SK-N-SH (cell line): ENCODE measurements at regions not wholly inside any gene's neighbourhood (a gene's known extent, or its start where the extent isn't known, plus 50 kb on each side); places are given as distances from the start of the nearest gene placed in this dataset.

Experiments used
- CTCF ChIA-PET: fragments of 300-600, 350-600 bp; formaldehyde crosslinking; extraction: SDS; loops from one replicate; lab custom pipeline; 2021; lab: Yijun Ruan, JAX
- POLR2A ChIA-PET: fragments of 350-600 bp; sonication (Branson Sonifier 250); formaldehyde crosslinking; extraction: SDS; loops from one replicate; lab custom pipeline; 2020; ENCODE audit warnings: antibody characterized with exemption, inconsistent platforms; lab: Yijun Ruan, JAX
- DNase-seq: peaks from one replicate; pipeline ENCODE4 v3.0.0; 2012
- H2AFZ ChIP-seq: fragments of 200-600 bp; sonication (generic); 2 replicates; pipeline ENCODE4 v1.8.1; 2016; ENCODE audit warnings: antibody characterized with exemption, mild to moderate bottlenecking, low read depth
- H3F3A ChIP-seq: fragments of 200-600 bp; sonication (generic); replicated peaks from 2 replicates; pipeline ENCODE3; 2016; ENCODE audit warnings: antibody characterized with exemption, mild to moderate bottlenecking; ENCODE audit not compliant: insufficient read depth
- H3K27ac ChIP-seq, 2 experiments: fragments of 200-500 bp in 1 of 2; fragments of 200-600 bp in 1 of 2; sonication (Bioruptor generic) in 1 of 2; sonication (generic), shearing (Covaris generic) in 1 of 2; 2 replicates each; pipeline versions ENCODE4 v1.5.1 to v1.6.1; 2014 to 2016; ENCODE audit warnings: low read depth in 2 of 2, inconsistent platforms in 1 of 2, low read length in 1 of 2, mild to moderate bottlenecking in 1 of 2, mixed read lengths in 1 of 2
- H3K27me3 ChIP-seq: fragments of 200-600 bp; sonication (generic), shearing (Covaris generic); 2 replicates; pipeline ENCODE4 v1.6.1; 2016; ENCODE audit warnings: mixed run types; ENCODE audit not compliant: insufficient read depth
- H3K36me3 ChIP-seq, 2 experiments: fragments of 200-500 bp in 1 of 2; fragments of 200-600 bp in 1 of 2; sonication (Bioruptor generic) in 1 of 2; sonication (generic) in 1 of 2; replicated peaks in 1 of 2; 2 replicates each; pipeline versions ENCODE3 to v1.5.1; 2014 to 2016; ENCODE audit warnings: low read length in 1 of 2, mild to moderate bottlenecking in 1 of 2; ENCODE audit not compliant: insufficient read depth in 2 of 2, control insufficient read depth in 1 of 2
- H3K4me1 ChIP-seq, 2 experiments: fragments of 200-500 bp in 1 of 2; fragments of 200-600 bp in 1 of 2; sonication (Bioruptor generic) in 1 of 2; sonication (generic), shearing (Covaris generic) in 1 of 2; 2 replicates each; pipeline versions ENCODE4 v1.5.1 to v1.6.1; 2014 to 2016; ENCODE audit warnings: low read depth in 1 of 2, low read length in 1 of 2, mixed run types in 1 of 2; ENCODE audit not compliant: insufficient read depth in 2 of 2, control insufficient read depth in 1 of 2
- H3K4me2 ChIP-seq: fragments of 200-600 bp; sonication (generic), shearing (Covaris generic); 2 replicates; pipeline ENCODE4 v1.6.1; 2017; ENCODE audit warnings: mixed run types
- H3K4me3 ChIP-seq, 2 experiments: fragments of 200-500 bp in 1 of 2; fragments of 200-600 bp in 1 of 2; sonication (Bioruptor generic) in 1 of 2; sonication (generic), shearing (Covaris generic) in 1 of 2; 2 replicates each; pipeline versions ENCODE4 v1.5.1 to v1.8.1; 2014 to 2016; ENCODE audit warnings: low read depth in 2 of 2, inconsistent platforms in 1 of 2, low read length in 1 of 2, mild to moderate bottlenecking in 1 of 2, mixed read lengths in 1 of 2, moderate library complexity in 1 of 2
- H3K79me2 ChIP-seq: fragments of 200-600 bp; sonication (generic); 2 replicates; pipeline ENCODE4 v1.8.1; 2017; ENCODE audit warnings: mild to moderate bottlenecking; ENCODE audit not compliant: insufficient read depth
- H3K9ac ChIP-seq: fragments of 200-600 bp; sonication (generic); 2 replicates; pipeline ENCODE4 v1.6.1; 2017; ENCODE audit warnings: mixed run types
- H3K9me2 ChIP-seq: fragments of 200-600 bp; sonication (generic); 2 replicates; pipeline ENCODE4 v1.6.1; 2017; ENCODE audit warnings: mixed run types
- H3K9me3 ChIP-seq: fragments of 200-600 bp; sonication (generic); 2 replicates; pipeline ENCODE4 v1.6.1; 2017; ENCODE audit warnings: mixed run types, mild to moderate bottlenecking, moderate library complexity
- H4K20me1 ChIP-seq: fragments of 200-600 bp; sonication (generic); 2 replicates; pipeline ENCODE4 v1.6.1; 2017; ENCODE audit warnings: mild to moderate bottlenecking, mixed run types; ENCODE audit not compliant: insufficient read depth
- EP300 ChIP-seq, 2 experiments: IDR thresholded peaks; 2 replicates each; pipeline versions ENCODE4 v1.4.0 to v1.6.1; 2012; ENCODE audit warnings: borderline replicate concordance in 1 of 2, low read depth in 1 of 2, low read length in 1 of 2
- EZH2phosphoT487 ChIP-seq: fragments of 200-600 bp; sonication (generic); IDR thresholded peaks from 2 replicates; pipeline ENCODE4 v1.6.1; 2017; ENCODE audit warnings: low read depth, mixed run types, mild to moderate bottlenecking, antibody characterized with exemption, moderate library complexity, borderline replicate concordance
- FOSL2 ChIP-seq: IDR thresholded peaks from 2 replicates; pipeline ENCODE4 v1.4.0; 2012; ENCODE audit warnings: low read depth, mild to moderate bottlenecking, moderate library complexity, borderline replicate concordance
- FOXM1 ChIP-seq: IDR thresholded peaks from 2 replicates; pipeline ENCODE4 v1.4.0; 2012; ENCODE audit warnings: low read depth, mild to moderate bottlenecking
- JUND ChIP-seq: IDR thresholded peaks from 2 replicates; pipeline ENCODE4 v1.4.0; 2012
- MEF2A ChIP-seq: IDR thresholded peaks from 2 replicates; pipeline ENCODE4 v1.4.0; 2012; ENCODE audit warnings: low read depth, borderline replicate concordance
- MXI1 ChIP-seq: IDR thresholded peaks from 2 replicates; pipeline ENCODE4 v1.6.1; 2012; ENCODE audit warnings: mild to moderate bottlenecking, low read depth, low read length, improper control_type of control experiment
- NFIC ChIP-seq: IDR thresholded peaks from 2 replicates; pipeline ENCODE4 v1.4.0; 2012; ENCODE audit warnings: borderline replicate concordance
- NRF1 ChIP-seq: IDR thresholded peaks from 2 replicates; pipeline ENCODE4 v1.6.1; 2012; ENCODE audit warnings: low read depth, mild to moderate bottlenecking, low read length
- POLR2AphosphoS5 ChIP-seq: IDR thresholded peaks from 2 replicates; pipeline ENCODE4 v1.6.1; 2012; ENCODE audit warnings: low read depth, low read length
- RAD21 ChIP-seq: IDR thresholded peaks from 2 replicates; pipeline ENCODE4 v1.6.1; 2012; ENCODE audit warnings: mild to moderate bottlenecking, low read length
- RCOR1 ChIP-seq: fragments of 150-350 bp; IDR thresholded peaks from 2 replicates; pipeline ENCODE4 v1.6.1; 2017; ENCODE audit warnings: antibody characterized with exemption, low read length
- RFX5 ChIP-seq: IDR thresholded peaks from 2 replicates; pipeline ENCODE4 v1.6.1; 2012; ENCODE audit warnings: mild to moderate bottlenecking, improper control_type of control experiment, low read length
- SIN3A ChIP-seq: IDR thresholded peaks from 2 replicates; pipeline ENCODE4 v1.6.1; 2012; ENCODE audit warnings: low read depth, mild to moderate bottlenecking, low read length, moderate library complexity, borderline replicate concordance
- SMC3 ChIP-seq: IDR thresholded peaks from 2 replicates; pipeline ENCODE4 v1.6.1; 2012; ENCODE audit warnings: low read depth, low read length, improper control_type of control experiment
- TCF12 ChIP-seq: IDR thresholded peaks from 2 replicates; pipeline ENCODE4 v1.4.0; 2012
- WGBS: methylation state at CpG from one replicate; pipeline ENCODE4 v1.1.6; 2017; ENCODE audit warnings: low lambda C conversion rate; 5-methylcytosine and 5-hydroxymethylcytosine counted together
- TF ChIP-seq, protein P1 (sequence below): fragments of 200-600 bp; sonication (generic); IDR thresholded peaks from 2 replicates; pipeline ENCODE4 v1.6.1; 2017; ENCODE audit warnings: antibody characterized with exemption, mild to moderate bottlenecking, moderate library complexity
- TF ChIP-seq, protein P2 (sequence below): fragments of 150-350 bp; IDR thresholded peaks from 2 replicates; pipeline ENCODE4 v1.6.1; 2017; ENCODE audit warnings: antibody characterized with exemption, low read length, low read depth, borderline replicate concordance
- TF ChIP-seq, protein P3 (sequence below): IDR thresholded peaks from 2 replicates; pipeline ENCODE4 v1.4.0; 2012; ENCODE audit warnings: low read depth, borderline replicate concordance
- TF ChIP-seq, protein P4 (sequence below): IDR thresholded peaks from 2 replicates; pipeline ENCODE4 v1.4.0; 2012; ENCODE audit warnings: low read depth

DNA sequence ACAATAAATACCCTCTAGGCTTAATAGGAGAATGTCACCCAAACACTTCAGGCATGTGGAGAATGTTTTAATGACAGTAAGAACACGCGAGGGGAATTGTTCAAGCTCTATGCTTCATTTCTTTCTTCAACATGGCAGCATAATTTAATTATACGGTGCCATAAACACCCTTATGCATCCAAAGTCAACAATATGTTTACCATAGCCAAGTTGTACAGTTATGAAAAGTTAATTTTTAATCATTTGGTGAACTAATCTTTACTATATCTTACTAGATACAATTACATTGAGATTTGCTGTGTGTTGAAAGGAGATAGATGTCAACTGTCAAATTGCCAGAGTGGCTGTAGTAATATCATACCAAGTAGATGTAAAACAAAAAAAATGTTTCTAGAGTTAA lies 185.9 kb upstream of the NBEA start:
- WGBS: 80% methylated on average over 3 of the region's 3 CpGs
- Histone ChIP-seq H3K9ac (no peak overlapping the region), H3K9me3 (no peaks in the 10 kb centered on the region), H3F3A (no peaks in the 10 kb centered on the region), H3K9me2 (no peaks in the 10 kb centered on the region), H3K4me2 (no peak overlapping the region), H4K20me1 (no peaks in the 10 kb centered on the region), H2AFZ (no peak overlapping the region), H3K4me1 (no peaks in the 10 kb centered on the region), H3K4me3 (no peak overlapping the region), H3K27ac (no peak overlapping the region), H3K79me2 (no peaks in the 10 kb centered on the region), H3K27me3 (no peaks in the 10 kb centered on the region), H3K36me3 (no peaks in the 10 kb centered on the region)
- TF ChIP-seq SMC3: no peak
- TF ChIP-seq EP300 (IDR thresholded peaks at IDR 0.05; ENCODE audit: borderline replicate concordance in 1 of 2, low read depth in 1 of 2, low read length in 1 of 2): no peak
- TF ChIP-seq, protein P1, sequence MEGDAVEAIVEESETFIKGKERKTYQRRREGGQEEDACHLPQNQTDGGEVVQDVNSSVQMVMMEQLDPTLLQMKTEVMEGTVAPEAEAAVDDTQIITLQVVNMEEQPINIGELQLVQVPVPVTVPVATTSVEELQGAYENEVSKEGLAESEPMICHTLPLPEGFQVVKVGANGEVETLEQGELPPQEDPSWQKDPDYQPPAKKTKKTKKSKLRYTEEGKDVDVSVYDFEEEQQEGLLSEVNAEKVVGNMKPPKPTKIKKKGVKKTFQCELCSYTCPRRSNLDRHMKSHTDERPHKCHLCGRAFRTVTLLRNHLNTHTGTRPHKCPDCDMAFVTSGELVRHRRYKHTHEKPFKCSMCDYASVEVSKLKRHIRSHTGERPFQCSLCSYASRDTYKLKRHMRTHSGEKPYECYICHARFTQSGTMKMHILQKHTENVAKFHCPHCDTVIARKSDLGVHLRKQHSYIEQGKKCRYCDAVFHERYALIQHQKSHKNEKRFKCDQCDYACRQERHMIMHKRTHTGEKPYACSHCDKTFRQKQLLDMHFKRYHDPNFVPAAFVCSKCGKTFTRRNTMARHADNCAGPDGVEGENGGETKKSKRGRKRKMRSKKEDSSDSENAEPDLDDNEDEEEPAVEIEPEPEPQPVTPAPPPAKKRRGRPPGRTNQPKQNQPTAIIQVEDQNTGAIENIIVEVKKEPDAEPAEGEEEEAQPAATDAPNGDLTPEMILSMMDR: no peak
- TF ChIP-seq, protein P2, sequence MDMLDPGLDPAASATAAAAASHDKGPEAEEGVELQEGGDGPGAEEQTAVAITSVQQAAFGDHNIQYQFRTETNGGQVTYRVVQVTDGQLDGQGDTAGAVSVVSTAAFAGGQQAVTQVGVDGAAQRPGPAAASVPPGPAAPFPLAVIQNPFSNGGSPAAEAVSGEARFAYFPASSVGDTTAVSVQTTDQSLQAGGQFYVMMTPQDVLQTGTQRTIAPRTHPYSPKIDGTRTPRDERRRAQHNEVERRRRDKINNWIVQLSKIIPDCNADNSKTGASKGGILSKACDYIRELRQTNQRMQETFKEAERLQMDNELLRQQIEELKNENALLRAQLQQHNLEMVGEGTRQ: no peak
- TF ChIP-seq MXI1: no peak
- no peak for TF ChIP-seq NFIC
- no peak for TF ChIP-seq FOXM1
- TF ChIP-seq RFX5: no peak
- no peak for TF ChIP-seq SIN3A
- TF ChIP-seq, protein P3, sequence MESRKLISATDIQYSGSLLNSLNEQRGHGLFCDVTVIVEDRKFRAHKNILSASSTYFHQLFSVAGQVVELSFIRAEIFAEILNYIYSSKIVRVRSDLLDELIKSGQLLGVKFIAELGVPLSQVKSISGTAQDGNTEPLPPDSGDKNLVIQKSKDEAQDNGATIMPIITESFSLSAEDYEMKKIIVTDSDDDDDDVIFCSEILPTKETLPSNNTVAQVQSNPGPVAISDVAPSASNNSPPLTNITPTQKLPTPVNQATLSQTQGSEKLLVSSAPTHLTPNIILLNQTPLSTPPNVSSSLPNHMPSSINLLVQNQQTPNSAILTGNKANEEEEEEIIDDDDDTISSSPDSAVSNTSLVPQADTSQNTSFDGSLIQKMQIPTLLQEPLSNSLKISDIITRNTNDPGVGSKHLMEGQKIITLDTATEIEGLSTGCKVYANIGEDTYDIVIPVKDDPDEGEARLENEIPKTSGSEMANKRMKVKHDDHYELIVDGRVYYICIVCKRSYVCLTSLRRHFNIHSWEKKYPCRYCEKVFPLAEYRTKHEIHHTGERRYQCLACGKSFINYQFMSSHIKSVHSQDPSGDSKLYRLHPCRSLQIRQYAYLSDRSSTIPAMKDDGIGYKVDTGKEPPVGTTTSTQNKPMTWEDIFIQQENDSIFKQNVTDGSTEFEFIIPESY: no peak
- TF ChIP-seq RAD21: no peak
- no peak for TF ChIP-seq POLR2AphosphoS5
- TF ChIP-seq EZH2phosphoT487: no peak
- no peak for TF ChIP-seq MEF2A
- no peak for TF ChIP-seq RCOR1
- no peak for TF ChIP-seq TCF12
- no peak for TF ChIP-seq JUND
- TF ChIP-seq, protein P4, sequence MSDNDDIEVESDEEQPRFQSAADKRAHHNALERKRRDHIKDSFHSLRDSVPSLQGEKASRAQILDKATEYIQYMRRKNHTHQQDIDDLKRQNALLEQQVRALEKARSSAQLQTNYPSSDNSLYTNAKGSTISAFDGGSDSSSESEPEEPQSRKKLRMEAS: no peak
- no peak for TF ChIP-seq NRF1
- TF ChIP-seq FOSL2: no peak
- POLR2A ChIA-PET: no interaction called here
- CTCF ChIA-PET: no interaction called here
- DNase-seq: no peak
